ENCODE measurements at regions not wholly inside any gene's neighbourhood (a gene's known extent, or its start where the extent isn't known, plus 50 kb on each side); places are given as distances from the start of the nearest gene placed in this dataset.

DNA sequence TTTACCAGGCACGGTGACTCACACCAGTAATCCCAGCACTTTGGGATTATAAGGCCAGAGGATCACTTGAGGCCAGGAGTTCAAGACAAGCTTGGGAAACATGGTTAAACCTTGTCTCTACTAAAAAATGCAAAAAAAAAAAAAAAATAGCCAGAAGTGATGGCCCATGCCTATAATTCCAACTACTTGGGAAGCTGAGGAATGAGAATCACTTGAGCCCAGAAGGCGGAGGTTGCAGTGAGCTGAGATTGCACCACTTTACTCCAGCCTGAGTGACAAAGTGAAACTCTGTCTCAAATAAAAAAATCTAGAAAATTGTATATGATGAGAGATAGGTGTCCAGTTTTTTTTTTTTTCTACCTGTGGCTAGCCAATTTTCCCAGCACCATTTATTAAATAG is 578.2 kb downstream of the ANKRD7 start:
- TF ChIP-seq, protein P1, sequence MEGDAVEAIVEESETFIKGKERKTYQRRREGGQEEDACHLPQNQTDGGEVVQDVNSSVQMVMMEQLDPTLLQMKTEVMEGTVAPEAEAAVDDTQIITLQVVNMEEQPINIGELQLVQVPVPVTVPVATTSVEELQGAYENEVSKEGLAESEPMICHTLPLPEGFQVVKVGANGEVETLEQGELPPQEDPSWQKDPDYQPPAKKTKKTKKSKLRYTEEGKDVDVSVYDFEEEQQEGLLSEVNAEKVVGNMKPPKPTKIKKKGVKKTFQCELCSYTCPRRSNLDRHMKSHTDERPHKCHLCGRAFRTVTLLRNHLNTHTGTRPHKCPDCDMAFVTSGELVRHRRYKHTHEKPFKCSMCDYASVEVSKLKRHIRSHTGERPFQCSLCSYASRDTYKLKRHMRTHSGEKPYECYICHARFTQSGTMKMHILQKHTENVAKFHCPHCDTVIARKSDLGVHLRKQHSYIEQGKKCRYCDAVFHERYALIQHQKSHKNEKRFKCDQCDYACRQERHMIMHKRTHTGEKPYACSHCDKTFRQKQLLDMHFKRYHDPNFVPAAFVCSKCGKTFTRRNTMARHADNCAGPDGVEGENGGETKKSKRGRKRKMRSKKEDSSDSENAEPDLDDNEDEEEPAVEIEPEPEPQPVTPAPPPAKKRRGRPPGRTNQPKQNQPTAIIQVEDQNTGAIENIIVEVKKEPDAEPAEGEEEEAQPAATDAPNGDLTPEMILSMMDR (IDR thresholded peaks at IDR 0.05; ENCODE audit: unreplicated experiment): no peak
- Mint-ChIP-seq H3K27me3 (ENCODE audit: insufficient read depth, unreplicated experiment) (peaks cover 68% of the 10 kb centered on the region), H3K27ac (ENCODE audit: low read depth, unreplicated experiment) (no peak overlapping the region), H3K4me3 (ENCODE audit: unreplicated experiment) (no peak overlapping the region), H3K4me1 (ENCODE audit: insufficient read depth, unreplicated experiment) (no peaks in the 10 kb centered on the region), H3K36me3 (ENCODE audit: insufficient read depth, unreplicated experiment) (no peaks in the 10 kb centered on the region), H3K9me3 (ENCODE audit: unreplicated experiment) (no peaks in the 10 kb centered on the region)
- no TSS peak for BruUV-seq (replicated peaks)
- intact Hi-C loops (cut with micrococcal nuclease): no loop called here
- POLR2A ChIA-PET: no interaction called here
- no peak for DNase-seq (ENCODE audit: unreplicated experiment)
- CTCF ChIA-PET: no interaction called here

- intact Hi-C loops (cut with micrococcal nuclease): no loop called here
Measured at GRCh38 chr7:118826246-118826645, 601.7 kb downstream of the ANKRD7 start.

GRCh38 chr7:118836933-118837332 is 612.4 kb downstream of the ANKRD7 start:
- peaks cover 30% of the 10 kb centered on the region for H3K27me3 Mint-ChIP-seq (ENCODE audit: insufficient read depth, unreplicated experiment)
- H3K4me1 Mint-ChIP-seq (ENCODE audit: insufficient read depth, unreplicated experiment): no peaks in the 10 kb centered on the region
- no peak overlapping the region for H3K4me3 Mint-ChIP-seq (ENCODE audit: unreplicated experiment)
- TF ChIP-seq, protein P1 (IDR thresholded peaks at IDR 0.05; ENCODE audit: unreplicated experiment): no peak
- BruUV-seq (replicated peaks): no TSS peak
- CTCF ChIA-PET: no interaction called here
- DNase-seq (ENCODE audit: unreplicated experiment): no peak
- no peaks in the 10 kb centered on the region for H3K9me3 Mint-ChIP-seq (ENCODE audit: unreplicated experiment)
- H3K36me3 Mint-ChIP-seq (ENCODE audit: insufficient read depth, unreplicated experiment): no peaks in the 10 kb centered on the region
- intact Hi-C loops (cut with micrococcal nuclease): no loop called here
- no peak overlapping the region for H3K27ac Mint-ChIP-seq (ENCODE audit: low read depth, unreplicated experiment)
- POLR2A ChIA-PET: no interaction called here

More at GRCh38 chr7:118826246-118826645, 601.7 kb downstream of the ANKRD7 start:
- no peak for DNase-seq (ENCODE audit: unreplicated experiment)
- no peak overlapping the region for H3K4me3 Mint-ChIP-seq (ENCODE audit: unreplicated experiment)
- ChIA-PET POLR2A (no interaction called here), CTCF (no interaction called here)
- TF ChIP-seq, protein P1 (IDR thresholded peaks at IDR 0.05; ENCODE audit: unreplicated experiment): no peak
- no TSS peak for BruUV-seq (replicated peaks)
- no peak overlapping the region for H3K27ac Mint-ChIP-seq (ENCODE audit: low read depth, unreplicated experiment)
- H3K4me1 Mint-ChIP-seq (ENCODE audit: insufficient read depth, unreplicated experiment): no peaks in the 10 kb centered on the region
- H3K27me3 Mint-ChIP-seq (ENCODE audit: insufficient read depth, unreplicated experiment): peaks cover 56% of the 10 kb centered on the region
- no peaks in the 10 kb centered on the region for H3K9me3 Mint-ChIP-seq (ENCODE audit: unreplicated experiment)
- no peaks in the 10 kb centered on the region for H3K36me3 Mint-ChIP-seq (ENCODE audit: insufficient read depth, unreplicated experiment)

GRCh38 chr7:118839515-118839914 is 615.0 kb downstream of the ANKRD7 start:
- TF ChIP-seq, protein P1 (IDR thresholded peaks at IDR 0.05; ENCODE audit: unreplicated experiment): no peak
- intact Hi-C loops (cut with micrococcal nuclease): no loop called here
- no peak for DNase-seq (ENCODE audit: unreplicated experiment)
- Mint-ChIP-seq H3K4me1 (ENCODE audit: insufficient read depth, unreplicated experiment) (no peaks in the 10 kb centered on the region), H3K9me3 (ENCODE audit: unreplicated experiment) (no peaks in the 10 kb centered on the region), H3K27me3 (ENCODE audit: insufficient read depth, unreplicated experiment) (peaks cover 16% of the 10 kb centered on the region), H3K27ac (ENCODE audit: low read depth, unreplicated experiment) (no peak overlapping the region), H3K4me3 (ENCODE audit: unreplicated experiment) (no peak overlapping the region), H3K36me3 (ENCODE audit: insufficient read depth, unreplicated experiment) (no peaks in the 10 kb centered on the region)
- ChIA-PET POLR2A (no interaction called here), CTCF (no interaction called here)
- no TSS peak for BruUV-seq (replicated peaks)

All from MCF 10A (cell line).